Brain pericyte (primary cell): ENCODE measurements at regions not wholly inside any gene's neighbourhood (a gene's known extent, or its start where the extent isn't known, plus 50 kb on each side); places are given as distances from the start of the nearest gene placed in this dataset.

Experiments used
- DNase-seq: peaks from one replicate; pipeline ENCODE4 v3.0.0-alpha.2; 2012; ENCODE audit warnings: low read depth, low spot score

GRCh38 chr3:64354956-64355355, 129.7 kb upstream of the PRICKLE2 start:
- DNase-seq, result no peak

- no peak for DNase-seq
Observed at GRCh38 chr3:64354221-64354620, 129.0 kb upstream of the PRICKLE2 start.

GRCh38 chr3:64353226-64353625, 128.0 kb upstream of the PRICKLE2 start:
- DNase-seq, result no peak

GRCh38 chr3:64352639-64352992, 127.3 kb upstream of the PRICKLE2 start:
- no peak for DNase-seq

GRCh38 chr3:64351713-64352638, 126.7 kb upstream of the PRICKLE2 start:
- DNase-seq, result no peak

- no peak for DNase-seq
Observed at GRCh38 chr3:64349551-64349950, 124.3 kb upstream of the PRICKLE2 start.

- no peak for DNase-seq
Observed at GRCh38 chr3:64345371-64345770, 120.1 kb upstream of the PRICKLE2 start.

- no peak for DNase-seq
Observed at GRCh38 chr3:64344721-64345207, 119.5 kb upstream of the PRICKLE2 start.

- DNase-seq, result no peak
Observed at GRCh38 chr3:64343689-64344430, 118.6 kb upstream of the PRICKLE2 start.

- peak; percentile 40 for DNase-seq
Observed at GRCh38 chr3:64342940-64343688, 117.8 kb upstream of the PRICKLE2 start.

GRCh38 chr3:64341296-64341695, 116.0 kb upstream of the PRICKLE2 start:
- DNase-seq, result no peak

GRCh38 chr3:64340641-64341101, 115.4 kb upstream of the PRICKLE2 start:
- DNase-seq, result no peak

GRCh38 chr3:64336488-64336887, 111.2 kb upstream of the PRICKLE2 start:
- no peak for DNase-seq

GRCh38 chr3:64332459-64333350, 107.4 kb upstream of the PRICKLE2 start:
- no peak for DNase-seq

GRCh38 chr3:64331605-64332004, 106.3 kb upstream of the PRICKLE2 start:
- DNase-seq, result no peak

- DNase-seq, result no peak
Observed at GRCh38 chr3:64329037-64329436, 103.8 kb upstream of the PRICKLE2 start.

GRCh38 chr3:64327100-64327804, 102.0 kb upstream of the PRICKLE2 start:
- no peak for DNase-seq

GRCh38 chr3:64321747-64322146, 96.5 kb upstream of the PRICKLE2 start:
- no peak for DNase-seq

GRCh38 chr3:64319391-64319790, 94.1 kb upstream of the PRICKLE2 start:
- DNase-seq, result no peak

- DNase-seq, result no peak
Observed at GRCh38 chr3:64318668-64319271, 93.5 kb upstream of the PRICKLE2 start.
